Renal cortical epithelial cell (primary cell): ENCODE measurements at regions not wholly inside any gene's neighbourhood (a gene's known extent, or its start where the extent isn't known, plus 50 kb on each side); places are given as distances from the start of the nearest gene placed in this dataset.
A peak's percentile ranks its signal among the peaks of the same experiment; 100 is the strongest.
"Not testable (repeated sequence)": the region's sequence is repeated elsewhere in the genome, so short reads cannot be mapped to it uniquely, and the experiment has no call there.

Experiments used
- DNase-seq: peaks from one replicate; pipeline ENCODE4 v3.0.0-alpha.2; 2011; ENCODE audit warnings: low read depth

DNA sequence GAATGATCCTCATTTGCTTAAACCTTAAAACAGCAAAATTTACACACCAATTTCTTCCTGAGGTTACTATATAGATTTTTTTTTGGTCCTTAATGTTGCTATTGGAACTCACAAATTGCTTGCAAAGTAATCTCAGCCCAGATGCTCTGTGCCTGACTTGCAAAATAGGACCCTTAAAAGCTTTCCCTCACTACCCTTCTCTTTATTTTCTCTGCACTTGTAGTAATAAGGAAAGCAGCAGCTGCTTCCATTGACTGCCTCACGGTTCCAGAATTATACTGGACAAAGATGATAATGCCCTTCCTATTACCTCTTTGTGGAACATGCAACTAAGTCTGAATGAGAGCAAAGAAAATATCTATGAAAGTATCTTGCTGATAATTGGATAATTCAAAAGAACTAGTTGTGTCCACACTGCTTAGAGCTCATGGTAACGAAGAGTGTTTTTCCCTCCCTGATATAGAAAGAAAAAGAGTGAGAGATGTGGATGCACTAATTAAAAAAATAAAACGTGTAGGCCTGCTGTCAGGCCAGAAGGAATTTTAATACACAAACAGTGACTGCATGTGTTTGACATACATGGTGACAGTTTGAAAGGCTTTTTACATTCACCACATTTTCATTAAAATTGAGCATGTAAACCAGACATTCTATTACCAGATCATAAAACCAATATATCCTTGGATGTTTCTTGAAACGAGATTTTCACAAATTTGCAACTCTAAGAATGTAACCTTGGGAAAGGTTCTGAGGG lies 783.1 kb downstream of the GBE1 start:
- no peak for DNase-seq

DNA sequence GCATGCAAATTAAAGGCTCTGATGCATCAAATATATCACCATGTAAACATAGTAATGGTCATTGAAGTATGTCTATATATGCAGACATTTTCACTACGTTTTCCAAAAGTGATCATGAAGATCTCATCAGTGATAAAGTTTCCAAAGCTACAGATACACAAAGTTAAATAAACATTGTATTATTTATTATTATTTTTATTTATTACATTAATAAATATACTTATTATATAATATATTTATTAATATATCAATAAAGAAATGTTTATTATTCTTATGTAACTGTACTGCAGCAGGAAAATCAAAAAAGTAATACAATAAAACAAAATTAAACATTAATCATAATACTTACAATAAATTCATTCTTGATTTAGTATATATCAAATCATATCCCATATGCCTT lies 791.2 kb downstream of the GBE1 start:
- no peak for DNase-seq

DNA sequence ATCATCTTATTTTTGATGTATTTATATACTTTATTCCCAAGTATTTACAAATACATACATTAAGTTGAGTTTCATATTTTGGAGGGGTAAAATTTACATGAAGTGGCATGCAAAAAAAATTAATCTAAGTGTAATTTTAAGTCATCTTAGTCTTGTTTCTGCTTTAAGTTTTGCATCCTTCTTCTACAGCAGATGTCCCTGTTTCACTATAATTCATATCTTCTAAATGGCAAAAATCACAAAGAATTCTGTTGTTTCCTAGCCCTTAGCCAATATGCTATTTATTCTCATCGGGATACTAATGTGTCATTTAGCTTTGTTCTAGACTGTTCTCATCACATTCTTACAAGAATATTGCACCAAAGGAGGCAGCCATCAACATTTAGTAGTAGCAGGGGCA lies 831.9 kb downstream of the GBE1 start:
- DNase-seq, result peak; percentile 26

DNA sequence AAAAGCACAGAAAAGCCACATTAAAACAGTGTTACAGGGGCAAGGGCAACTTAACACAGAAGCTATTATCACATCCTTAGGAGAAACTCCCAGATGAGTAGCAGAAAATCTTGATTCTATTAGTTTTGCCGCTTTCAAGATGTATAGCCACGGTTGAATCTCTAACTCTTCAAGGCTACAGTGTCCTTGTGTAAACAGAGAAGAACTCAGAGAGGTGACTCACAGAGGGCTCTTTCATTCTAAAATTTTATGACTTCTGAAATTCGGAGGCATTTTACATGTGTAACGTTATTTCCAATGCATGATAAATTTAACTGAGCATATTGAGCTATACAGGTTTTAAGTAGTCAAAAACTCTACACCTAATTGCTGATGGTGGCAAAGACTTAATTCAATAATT lies 846.6 kb downstream of the GBE1 start:
- DNase-seq, result no peak

DNA sequence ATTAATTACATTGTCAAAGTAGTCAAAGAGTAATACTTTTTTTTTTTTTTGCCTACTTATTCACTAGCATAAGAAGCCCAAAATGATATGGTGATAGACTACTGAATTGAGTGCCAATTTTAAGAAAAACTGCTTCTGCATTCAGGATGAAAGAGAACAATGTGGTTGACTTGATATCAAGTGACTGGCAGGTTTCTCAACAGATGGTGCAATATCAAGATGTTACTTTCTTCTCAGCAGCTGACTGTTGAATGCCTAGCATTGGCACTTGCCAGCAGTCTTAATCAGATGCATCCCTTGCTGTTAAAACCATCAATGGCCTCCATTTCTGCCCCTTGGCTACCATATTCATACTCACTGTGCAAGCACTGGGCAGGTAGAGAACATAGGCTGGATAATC lies 863.2 kb downstream of the GBE1 start:
- no peak for DNase-seq

DNA sequence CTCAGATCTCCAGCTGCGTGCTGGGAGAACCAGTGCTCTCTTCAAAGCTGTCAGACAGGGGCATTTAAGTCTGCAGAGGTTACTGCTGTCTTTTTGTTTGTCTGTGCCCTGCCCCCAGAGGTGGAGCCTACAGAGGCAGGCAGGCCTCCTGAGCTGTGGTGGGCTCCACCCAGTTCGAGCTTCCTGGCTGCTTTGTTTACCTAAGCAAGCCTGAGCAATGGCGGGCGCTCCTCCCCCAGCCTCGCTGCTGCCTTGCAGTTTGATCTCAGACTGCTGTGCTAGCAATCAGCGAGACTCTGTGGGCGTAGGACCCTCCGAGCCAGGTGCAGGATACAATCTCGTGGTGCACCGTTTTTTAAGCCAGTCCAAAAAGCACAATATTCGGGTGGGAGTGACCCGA lies 864.4 kb downstream of the GBE1 start:
- not testable (repeated sequence) for DNase-seq

DNA sequence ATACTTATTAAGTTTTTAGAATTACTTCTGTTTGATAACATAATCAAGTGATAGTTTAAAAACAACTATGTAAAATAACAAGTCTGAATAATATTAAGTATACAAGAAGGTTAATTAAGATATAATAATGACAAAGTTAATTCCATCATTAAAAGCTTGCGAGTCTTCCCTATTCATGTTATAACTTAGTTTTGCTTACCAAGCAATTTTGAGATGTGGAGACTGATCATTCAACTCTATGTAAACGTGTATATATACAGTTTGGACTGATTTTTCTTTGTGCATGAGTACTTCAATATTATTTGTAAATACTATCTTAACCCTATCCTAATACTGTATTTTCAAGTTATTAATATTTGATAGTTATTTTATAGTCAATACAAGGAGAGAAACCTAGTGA lies 870.9 kb downstream of the GBE1 start:
- DNase-seq, result no peak

DNA sequence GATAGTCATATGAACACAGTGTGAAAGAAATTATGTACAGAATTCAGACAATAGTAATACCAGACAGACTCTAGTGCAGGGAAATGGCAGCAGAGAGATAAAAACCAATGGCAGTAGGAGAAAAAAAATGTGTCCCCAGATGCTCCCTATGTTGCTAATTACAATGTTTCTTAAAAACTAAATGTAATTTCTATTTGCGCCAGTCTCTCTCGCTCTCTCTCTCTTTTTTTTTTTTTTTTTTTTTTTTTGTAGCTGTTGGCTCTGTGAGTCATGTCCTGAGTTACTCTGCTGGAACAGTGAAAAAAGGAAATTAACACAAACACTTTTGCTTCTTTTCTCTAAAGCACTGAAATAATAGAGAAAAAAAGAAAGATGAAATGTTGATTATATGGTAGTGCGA lies 871.9 kb downstream of the GBE1 start:
- peak; percentile 31 for DNase-seq

DNA sequence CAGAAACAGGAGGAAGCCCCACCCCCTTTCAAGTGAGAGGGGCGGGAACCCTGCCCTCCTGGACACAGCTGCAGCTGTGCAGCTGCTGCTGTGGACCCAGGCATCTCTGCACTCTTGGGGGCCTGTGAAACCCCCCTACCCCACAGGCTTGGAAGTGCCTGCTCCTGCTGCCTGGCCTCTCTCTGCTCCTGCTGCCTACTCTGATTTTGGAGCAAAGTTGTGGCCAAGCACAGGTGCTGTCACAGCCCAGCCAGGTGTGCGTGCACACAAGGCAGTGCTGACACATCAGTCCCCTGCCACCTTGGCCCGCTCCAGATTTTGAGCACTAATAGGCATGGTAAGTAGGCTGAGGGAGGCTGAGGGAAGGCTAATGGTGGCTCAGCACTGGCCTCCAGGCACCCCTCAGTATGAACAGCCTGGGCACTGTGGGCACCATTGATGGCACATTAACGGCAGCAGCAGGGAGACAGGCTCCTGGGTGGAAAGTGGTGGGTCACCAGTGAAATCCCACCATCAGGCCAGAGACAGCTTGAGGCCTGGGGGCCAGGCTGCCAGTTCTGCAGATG lies 890.9 kb downstream of the GBE1 start:
- no peak for DNase-seq

DNA sequence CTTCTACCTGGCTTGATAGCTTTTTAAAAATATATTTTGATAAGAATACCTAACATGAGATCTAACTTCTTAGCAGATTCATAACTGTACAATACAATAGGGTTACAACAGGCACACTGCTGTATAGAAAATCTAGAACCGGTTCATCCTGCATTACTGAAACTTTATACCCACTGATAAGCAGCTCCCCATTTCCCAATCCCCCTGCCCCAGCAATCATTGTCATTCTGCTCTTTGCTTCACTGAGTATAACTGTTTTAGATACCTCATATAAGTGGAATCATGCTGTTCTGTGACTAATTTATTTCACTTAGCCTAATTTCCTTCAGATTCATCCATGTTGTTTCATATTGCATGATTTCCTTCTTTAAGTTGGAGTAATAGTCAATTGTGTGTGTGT lies 906.0 kb downstream of the GBE1 start:
- DNase-seq, result no peak

DNA sequence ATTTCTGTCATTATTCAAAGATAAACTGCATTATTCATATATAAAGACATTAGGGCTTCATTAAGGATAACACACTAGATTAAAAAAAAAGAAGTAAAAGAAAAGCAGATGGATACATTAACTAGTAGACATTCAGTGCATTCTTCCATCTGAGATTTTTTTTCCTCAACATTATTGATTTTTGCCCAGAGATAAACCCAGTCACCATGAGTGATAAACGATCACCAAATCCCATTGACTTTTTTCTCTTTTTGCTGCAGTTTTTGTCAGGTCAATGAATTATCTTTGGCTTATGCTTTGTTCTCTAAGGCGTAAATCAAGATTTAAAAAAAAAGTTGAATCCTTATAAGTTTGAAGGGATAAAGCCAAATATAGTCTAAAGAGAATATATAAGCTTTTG lies 925.0 kb downstream of the GBE1 start:
- no peak for DNase-seq

DNA sequence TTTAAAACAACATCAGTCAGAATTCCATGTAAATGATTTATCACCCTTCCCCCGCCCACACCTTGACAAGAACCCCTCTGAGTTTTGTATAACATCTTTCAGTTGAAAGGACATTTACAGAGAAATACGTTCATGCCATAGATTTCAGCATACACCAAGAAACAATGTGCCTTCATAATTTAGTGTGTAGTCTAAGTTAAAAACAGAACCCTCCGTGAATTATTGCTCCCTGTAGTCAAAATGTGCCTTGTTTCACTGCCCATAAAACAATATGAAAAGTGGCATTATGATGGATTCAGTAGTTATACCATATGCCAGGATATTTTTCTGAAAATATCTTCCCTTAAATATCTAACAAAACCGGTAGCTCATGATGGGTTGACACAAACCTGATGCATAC lies 953.9 kb downstream of the GBE1 start:
- no peak for DNase-seq

DNA sequence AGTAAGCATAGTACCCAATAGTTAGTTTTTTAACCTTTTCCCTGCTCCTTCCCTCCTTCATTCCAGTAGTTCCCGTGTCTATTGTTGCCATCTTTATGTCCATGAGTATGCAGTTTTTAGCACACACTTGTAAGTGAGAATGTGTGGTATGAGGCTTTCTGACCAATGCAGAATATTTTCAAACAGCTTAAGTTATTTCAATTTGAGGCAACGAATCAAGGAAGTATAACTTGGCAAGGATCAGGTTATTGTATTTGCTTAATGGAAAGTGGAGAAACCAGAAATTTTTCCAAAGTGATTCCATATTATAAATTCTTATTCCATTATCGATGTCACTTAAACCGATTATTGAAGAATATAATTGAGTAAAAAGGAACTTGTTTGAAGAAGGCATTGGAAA lies 954.8 kb downstream of the GBE1 start:
- DNase-seq, result no peak

DNA sequence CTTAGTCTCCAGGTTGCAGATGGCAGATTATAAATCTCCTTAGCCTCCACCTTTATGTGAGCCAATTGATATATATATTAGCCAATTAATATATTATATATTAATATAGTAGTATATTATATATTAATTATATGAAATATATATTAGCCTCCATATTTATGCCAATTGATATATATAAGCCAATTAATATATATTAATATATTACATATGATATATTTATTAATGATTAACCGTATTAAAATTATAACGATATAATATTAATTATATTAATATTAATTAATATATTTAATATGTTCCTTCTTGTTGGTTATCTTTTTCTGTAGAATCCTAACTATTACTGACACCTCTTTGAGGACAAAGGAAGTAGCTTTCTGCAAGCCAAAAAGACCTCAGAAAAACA lies 972.5 kb downstream of the GBE1 start:
- DNase-seq, result no peak

DNA sequence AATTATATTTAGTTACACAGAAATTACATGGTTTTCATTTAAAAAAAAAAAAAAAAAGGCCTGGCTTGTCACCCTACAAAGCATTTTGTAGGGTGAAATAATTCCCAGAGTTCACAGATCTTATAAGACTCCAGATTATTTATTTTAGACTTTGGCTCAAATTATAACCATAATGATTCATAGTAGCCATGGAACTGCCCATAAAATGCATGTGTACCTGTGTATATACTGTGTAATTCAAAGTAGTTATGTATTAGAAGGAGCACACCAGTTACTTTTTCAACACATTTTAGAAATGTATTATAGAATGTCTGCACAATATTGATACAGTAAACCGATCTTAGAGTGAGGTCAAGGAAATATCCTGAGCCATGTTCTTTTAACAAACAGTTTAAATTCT lies 975.6 kb downstream of the GBE1 start:
- DNase-seq, result no peak

DNA sequence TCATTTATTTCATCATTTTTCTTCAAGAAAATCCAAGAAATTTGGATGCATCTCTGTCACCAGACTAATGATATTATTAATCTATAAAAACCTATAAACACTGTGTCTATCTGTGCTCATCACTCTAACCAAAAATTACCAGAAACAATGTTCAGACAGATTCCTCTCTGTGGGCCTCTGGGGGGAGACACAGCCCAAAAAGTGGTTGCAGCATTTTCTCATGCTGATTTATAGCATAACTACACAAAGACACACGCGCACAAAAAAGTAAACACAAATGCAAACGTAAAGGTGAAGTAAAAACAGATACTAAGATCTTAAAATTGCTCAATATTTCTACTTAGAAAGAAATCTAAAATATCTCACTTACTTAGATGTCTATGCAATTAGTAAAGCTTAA lies 976.0 kb downstream of the GBE1 start:
- peak; percentile 13 for DNase-seq

DNA sequence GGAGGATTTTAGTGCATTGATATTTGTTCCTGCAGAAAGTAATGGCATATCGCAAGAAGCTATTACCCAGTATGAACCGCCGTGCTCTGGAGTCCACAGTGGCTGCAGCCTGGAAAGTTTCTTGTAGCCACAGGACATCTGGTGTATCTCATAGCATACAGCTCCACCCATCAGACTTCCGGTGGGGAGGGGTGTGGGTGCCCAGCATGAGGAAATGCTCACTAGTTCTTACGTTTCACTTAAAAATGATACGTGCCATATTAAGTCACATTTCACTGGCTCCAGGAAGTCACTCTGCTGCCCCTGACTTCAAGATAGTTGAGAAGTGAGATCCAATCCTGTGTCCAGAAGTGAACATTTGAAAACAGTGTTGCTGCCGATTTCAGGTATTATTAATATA lies 990.4 kb downstream of the GBE1 start:
- DNase-seq, result peak; percentile 13

DNA sequence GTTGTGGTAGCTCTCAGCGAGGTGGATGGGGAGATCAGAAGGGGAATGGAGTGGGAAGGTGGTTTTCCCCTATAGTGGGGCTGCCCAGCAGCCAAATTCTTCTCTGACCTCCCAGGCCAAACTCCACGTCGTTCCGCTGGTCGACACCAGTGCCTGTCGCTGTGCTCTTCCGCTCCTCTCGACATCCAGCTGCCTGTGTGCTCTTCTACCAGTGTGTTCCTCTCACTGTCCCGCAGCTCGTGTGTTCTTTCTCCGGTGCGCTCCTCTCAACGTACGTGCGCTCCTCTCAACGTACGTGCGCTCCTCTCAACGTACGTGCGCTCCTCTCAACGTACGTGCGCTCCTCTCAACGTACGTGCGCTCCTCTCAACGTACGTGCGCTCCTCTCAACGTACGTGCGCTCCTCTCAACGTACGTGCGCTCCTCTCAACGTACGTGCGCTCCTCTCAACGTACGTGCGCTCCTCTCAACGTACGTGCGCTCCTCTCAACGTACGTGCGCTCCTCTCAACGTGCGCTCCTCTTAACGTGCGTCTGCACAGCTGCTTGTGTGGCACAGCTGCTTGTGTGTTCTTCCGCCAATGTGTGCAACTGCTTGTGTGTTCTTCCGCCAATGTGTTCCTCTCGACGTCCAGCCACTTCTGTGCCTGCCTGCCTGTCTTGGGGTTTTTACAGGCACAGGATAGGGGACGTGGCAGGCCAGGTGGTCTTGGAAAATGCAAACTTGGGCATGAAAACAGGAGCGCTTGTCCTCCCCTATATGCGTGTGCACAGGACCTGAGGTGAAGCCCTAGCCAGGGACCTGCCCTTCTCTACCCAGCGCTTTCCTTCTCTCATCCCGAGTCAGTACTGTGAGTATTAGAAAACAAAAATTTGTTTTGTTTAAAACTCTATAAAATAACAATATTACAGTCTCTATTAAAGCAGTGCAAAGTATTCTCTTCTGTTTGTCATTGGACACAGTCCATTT lies 991.1 kb downstream of the GBE1 start:
- peak; percentile 6 for DNase-seq

DNA sequence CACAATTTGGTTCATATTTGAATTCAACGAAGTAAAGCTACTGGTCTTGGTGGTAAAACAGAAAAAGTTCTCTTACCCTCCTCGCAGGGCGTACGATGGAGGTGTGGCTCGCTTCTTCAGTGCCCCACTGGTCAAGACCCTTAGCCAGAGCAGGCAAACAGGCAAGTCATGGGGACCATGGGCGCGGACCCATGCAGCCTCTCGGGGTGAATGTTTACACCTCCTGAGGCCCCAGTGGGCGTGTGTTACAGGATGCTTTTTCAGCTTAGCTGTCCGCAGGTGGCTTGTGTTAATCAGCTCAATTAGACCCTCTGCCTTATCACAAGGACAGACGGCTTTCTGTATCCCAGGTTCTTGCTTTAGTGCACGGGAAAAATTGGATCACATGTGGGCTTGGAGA lies 991.8 kb downstream of the GBE1 start:
- no peak for DNase-seq

DNA sequence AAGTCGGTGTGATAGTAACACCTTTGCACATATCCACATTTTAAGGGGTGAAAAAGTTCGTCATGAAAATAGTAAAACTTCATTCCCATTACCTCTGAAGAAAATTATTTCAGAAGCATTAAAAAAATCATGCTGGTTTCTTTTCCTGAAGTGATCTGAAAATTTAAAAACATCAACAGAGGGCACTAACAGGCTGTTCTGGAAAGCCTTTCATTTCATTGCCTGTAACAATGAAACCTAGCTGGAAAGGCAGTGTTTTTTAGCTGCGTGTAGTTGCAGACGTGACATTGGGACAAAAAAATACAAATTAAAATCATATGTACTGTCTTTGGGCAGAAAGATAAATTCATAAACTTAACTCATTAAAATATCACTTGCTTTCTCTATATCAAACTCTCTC lies 993.8 kb downstream of the GBE1 start:
- DNase-seq, result peak; percentile 3

DNA sequence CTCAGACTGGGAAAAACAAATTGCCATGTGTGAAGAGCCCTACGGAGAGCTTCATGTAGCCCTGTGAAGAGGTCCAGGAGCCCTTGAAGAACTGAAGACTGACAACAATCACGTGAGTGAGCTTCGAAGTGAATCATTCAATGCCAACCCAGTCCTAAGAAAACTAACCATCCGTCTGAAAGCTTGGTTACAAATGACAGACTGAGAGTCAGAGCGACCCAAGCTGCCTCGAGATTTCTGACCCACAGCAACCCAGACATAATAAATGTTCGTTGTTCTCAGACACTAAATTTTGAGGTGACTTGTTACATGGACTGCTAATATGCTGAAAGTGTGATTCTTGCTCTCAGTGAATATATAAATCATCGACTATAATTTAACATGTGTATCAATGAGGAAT lies 987.2 kb upstream of the ROBO1 start:
- DNase-seq, result no peak

DNA sequence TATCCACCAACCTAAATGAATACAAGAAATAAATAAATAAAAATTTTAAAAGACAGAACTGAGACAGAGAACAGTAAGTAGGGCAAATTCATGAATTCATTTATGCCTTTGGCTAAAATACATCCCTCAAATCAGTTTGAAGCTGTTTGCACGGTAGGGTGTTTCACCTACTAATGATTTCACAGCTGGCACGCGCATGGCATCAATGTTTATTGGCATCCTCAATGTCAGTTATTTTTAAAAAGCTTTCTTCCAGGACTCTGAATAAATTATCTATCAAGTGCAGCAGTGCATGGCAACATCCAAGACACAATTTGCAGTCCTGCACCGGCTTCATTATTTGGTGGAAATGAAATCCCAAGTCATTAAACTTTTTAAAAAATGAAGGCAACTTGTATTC lies 985.2 kb upstream of the ROBO1 start:
- DNase-seq, result no peak

DNA sequence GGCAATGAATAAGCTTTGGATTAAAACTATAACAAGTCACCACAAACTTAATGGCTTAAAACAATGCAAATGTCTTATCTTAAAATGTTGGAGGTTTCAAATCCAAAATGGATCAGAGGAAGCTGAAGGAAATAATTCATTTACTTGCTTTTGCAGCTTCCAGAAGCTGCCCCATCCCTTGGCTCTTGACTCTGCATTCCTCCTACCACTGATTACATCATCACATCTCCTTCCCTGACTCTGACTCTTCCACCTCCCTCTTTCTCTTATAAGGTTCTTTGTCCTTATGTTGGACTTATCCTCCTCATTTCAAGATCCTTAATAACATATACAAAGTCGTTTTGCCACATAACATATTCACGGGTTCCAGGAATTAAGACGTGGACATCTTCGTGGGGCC lies 982.8 kb upstream of the ROBO1 start:
- DNase-seq, result no peak
